GM18861 (cell line): ENCODE measurements at regions not wholly inside any gene's neighbourhood (a gene's known extent, or its start where the extent isn't known, plus 50 kb on each side); places are given as distances from the start of the nearest gene placed in this dataset.

Experiments used
- ATAC-seq: cut with Tn5 transposase; IDR thresholded peaks from one replicate; pipeline ENCODE4 v1.9.1; 2021; ENCODE audit not compliant: unreplicated experiment

DNA sequence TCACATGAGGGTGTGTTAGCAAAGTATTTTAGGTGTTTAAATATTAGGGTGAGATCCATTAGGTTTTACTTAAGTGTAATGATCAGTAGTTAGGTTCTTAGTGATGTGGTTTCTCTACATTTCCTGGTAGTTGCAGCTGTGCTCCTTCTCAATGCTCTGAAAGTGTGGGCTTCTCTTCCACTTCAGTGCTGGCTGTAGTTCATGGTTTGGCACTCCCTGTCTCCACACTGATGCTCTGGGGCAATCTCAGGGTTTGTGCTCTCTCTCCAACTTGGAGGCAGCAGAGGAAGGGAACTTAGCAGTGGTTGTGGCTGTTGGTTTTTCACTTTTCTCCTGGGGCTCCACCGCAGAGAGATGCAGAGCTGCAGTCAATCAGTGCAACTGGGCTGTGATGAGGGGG is 507.5 kb downstream of the TMEM232 start:
- no peak for ATAC-seq

DNA sequence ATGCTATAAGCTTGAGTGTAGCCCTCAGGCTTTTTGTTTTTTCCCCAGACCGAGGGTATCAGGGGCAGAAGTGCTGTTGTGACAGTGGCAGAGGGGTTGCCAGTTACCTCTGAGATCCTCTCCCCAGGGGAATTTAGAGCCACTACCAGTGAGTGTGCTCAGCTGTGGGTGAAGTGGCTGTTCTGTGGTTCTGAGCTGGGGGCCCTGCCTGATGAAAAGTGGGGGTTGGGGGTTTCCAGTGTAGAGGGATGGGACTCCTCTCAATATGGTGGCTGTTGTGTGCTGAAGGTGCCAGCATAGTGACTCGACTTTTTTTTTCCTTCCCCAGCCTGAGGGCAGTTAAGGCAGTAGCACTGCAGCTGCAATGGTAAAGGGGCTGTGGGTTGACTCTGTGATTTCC is 506.7 kb downstream of the TMEM232 start:
- ATAC-seq, result no peak

DNA sequence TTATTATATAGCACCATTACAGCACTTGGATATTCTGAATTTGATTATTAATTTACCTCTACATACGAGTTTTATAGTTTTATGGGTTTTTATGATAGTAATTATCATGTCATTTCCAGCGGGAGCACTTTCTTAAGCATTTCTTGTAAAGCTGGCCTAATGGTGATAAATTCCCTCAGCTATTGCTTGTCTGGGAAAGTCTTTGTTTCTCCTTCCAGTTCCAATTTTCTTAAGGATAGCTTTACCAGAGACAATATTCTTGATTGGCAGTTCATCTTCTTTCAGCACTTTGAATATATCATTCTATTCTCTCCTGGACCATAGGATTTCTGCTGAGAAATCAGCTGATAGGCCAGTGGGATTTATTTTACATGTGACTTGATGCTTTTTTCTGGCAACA is 505.4 kb downstream of the TMEM232 start:
- no peak for ATAC-seq

DNA sequence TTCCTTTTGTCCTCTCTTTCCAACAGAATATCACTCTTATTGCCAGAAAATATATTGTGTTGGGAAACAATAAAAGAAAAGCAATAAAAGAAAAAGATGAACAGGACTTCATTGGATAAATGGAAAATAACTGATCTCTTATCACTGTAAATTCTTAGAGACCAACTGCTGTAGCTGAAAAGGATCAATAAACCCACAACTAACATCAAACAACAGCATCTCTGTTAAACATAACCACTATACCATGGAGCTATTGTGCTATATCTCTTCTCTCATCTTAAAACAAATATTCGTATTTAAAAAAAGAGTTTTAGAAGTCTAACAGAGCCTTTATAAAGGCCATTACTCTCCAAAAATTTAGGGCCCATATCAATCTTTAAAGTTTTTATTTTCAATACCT is 502.4 kb downstream of the TMEM232 start:
- no peak for ATAC-seq

DNA sequence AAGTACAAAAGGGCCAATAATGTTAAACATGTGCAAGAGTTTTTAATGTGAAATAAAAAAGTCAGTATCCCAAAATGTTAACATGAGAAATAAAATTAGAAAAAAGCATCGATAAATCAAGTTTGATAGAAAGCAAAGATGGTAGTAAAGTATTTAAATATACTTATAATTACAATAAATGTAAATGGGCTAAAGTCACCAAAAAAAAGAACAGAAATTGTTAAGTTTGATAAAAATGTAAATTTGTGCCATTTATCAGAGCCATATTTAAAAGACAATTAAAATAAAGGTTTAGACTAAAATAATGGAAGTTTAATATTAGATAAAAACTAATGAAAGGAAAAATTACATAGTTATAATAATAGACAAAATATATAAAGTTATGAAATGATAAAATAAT is 500.5 kb downstream of the TMEM232 start:
- no peak for ATAC-seq

DNA sequence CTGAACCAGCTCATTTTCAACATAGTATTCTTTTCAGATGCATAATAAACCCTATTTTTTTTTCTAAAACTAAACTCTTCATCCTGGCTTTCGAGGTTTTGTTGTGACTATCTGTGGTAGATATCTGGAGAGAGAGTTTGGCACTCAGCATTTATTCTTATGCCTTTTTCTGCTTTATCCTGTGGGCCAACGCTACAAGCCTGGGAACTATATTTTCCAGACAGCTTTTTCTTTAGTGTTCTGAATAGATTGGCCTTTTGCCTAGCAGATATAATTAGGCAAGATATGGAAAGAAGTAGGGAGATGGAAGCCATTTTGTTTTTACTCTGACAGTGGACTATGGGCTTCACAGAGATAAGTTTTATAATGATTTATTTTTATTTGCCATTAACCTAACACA is 486.7 kb downstream of the TMEM232 start:
- ATAC-seq, result no peak

DNA sequence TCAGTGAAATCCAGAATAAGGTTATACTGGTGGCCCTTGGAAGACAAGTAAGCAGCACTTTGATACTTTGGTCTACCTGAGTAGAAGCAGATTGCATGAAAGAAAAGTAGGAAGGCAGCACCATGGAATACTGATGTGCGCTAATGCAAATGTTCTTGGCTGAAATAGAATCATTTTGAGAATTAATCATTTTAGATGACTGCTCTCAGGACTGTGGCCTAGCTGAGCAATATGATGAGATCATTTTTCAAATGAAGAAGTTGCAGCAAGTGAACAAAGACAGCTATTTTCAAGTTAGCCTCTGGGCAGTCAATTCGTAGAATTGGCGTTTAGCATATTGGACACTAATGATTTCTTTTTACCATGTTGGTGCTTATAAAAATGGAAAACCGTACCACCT is 483.5 kb downstream of the TMEM232 start:
- no peak for ATAC-seq

DNA sequence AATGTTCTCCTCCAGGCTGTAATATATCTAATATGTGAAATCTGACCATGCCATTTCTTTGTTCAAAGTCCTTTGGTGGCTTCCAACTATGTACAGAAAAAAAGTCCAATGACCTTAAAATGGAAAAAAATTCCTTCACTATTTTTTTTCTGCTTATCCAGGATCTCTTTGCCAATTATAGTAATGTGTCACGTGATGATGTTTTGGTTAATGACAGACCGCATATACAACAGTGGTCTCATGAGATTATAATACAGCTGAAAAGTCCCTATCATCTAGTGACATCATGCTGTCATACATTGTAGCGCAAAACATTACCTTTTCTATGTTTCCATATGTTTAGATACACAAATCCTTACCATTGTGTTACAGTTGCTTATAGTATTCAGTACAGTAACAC is 477.6 kb downstream of the TMEM232 start:
- no peak for ATAC-seq

DNA sequence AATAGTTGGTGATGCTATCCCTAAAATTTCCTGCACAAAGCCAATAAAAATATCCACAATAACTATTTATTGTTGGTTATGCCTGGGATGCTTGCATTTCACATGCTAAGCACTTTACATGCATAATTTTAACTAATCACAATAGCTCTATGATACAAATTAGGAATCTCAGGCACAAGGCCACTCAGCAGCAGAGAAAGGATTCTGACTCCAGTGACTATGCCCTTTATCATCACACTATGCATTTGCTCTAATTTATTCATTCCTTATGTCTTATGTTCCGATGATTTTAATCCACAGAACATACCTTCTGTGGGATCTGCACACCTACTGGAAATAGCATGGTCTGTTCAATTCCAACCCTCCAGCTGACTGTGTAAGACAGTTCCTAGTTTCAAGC is 476.1 kb downstream of the TMEM232 start:
- no peak for ATAC-seq

DNA sequence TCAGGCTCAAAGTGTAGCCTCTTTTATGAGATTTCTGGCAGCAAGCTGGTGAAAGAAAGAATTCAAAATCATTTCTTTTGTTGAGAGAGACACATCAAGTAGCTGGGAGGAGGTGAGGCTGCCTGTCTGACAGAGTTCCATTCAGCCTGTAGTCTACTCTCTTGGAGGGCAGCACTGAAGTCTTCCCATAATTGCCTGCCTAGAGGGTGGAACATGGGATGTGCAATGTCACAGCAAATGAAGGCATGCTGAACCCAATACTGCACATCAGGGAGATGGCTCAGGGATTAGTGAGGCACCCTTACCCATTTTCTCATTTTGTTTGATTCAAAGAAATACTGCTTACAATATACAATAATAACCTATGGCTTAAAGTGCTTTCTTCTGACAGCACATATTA is 475.7 kb downstream of the TMEM232 start:
- ATAC-seq, result no peak

DNA sequence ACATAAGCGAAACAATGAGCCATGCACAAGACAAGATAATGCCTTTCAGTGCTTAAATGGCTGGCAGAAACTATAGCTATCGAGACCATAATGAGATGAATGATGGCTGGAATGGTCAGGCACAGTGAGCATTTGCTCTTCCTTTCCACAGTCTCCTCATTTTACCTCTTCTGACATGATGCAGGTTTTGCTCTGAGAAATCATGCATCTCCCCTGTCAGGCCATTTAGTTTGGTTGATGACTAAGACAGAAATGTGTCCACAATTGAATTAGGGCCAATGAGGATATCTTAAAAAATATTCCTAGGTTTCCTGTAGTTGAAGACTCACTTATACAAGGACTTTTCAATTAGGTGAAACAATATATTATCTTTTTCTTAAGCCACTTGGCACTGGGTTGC is 475.1 kb downstream of the TMEM232 start:
- ATAC-seq, result no peak

DNA sequence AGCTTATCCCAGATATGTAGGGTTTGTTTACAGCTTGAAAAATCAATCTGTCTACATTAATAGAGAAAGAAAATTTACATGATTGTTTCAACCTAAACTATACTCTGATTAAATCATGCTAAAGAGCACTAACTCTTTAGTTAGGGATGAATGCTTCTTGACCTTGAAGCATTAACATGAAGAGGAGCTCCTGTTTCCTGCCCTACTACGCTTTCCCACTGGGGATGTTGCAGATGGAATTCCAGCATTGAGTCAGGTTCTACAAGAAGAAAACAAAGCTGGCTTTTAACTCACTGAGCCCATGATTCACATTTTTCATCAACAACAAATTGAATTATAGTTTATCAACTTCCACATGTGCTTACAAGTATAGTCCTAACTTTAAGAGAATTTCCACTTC is 471.3 kb downstream of the TMEM232 start:
- no peak for ATAC-seq

DNA sequence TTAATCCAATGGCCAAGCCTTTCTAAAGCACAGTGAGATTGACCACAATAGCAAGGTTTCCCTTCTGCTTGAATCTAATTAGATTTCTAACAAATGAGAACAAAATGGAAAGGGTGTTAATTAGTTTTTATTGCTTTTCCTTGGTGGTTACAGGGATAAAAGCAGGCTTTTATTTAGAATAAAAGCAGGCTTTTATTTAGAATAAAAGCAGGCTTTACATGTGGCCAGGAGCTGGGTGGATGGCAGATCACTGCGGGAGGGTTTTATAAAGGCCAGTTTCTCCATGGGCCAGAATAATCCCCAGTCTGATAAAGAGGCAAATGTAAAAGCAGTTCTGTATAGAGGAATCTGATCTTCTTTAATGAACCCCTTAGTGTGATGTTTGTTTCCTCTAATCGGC is 470.2 kb downstream of the TMEM232 start:
- ATAC-seq, result no peak

DNA sequence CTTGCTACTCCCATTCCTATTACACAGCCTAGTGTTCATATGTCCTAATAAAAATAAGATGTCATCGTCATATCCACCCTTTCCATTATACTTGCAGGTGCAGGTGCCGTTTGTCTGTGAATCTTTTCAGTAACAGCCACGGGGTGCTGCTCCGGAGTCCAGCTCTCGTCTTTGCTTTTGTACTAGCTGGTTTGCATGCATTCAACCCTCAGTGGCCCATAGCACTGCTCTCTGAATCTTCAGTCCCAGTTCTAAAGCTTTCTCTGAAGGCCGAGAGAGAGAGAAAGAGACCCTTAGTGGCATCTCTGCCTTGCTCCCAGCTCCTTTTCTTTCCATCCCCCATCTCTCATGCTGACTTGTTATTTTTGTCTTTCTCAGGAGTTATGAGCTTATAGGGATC is 468.5 kb downstream of the TMEM232 start:
- ATAC-seq, result no peak

DNA sequence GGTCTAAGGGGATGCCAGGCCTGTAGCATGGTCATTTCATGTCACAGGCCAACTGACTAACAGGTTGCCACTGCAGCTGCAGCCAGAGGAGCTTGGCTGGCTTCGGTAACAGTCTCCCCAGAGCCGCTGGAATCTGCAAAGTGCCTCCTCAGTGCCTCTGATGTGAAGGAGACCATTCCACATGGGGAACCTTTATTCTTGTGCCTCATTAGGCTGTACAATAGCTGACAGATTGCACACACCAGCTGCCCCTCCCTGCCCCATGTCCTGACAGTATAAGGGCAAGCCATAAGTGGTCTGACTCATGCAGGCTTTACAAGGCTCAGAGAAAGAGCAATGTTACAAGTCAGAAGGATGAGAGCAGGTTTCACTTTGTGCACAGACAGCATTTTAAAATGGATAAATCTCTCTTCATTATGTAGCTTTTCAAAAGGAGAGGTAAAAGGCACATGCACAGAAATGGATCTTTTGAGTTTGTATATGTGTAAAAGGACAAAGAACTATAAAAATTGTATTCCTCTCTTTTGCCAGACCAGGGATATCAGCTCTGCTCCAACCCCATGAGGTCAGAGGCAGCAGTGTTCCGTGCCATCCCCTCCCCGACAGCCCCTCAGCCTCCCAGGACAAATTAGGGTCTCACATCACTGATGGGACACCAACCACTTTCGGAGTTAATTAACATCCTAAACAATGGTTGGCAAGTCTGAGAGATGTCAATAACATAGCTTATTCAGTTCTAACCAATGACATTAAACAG is 467.8 kb downstream of the TMEM232 start:
- ATAC-seq, result no peak

DNA sequence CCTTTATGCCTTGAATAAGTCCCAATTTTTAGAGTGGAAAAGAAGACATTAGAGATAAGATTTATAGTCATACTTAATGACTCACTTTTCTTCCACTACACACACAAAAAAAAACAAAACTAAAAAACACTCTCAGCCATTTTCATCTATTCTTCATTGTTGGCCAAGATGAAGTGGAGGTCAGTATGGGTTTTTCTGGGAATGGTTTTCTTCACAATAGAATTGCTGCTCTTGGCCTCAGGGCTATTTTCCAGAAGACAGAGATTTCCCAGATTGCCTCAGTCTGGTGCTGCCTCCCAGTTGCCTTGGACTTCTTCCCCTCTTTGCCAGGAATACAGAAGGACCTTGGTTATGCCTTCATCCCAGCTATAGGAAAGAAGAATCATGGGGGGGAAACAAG is 463.7 kb downstream of the TMEM232 start:
- no peak for ATAC-seq

DNA sequence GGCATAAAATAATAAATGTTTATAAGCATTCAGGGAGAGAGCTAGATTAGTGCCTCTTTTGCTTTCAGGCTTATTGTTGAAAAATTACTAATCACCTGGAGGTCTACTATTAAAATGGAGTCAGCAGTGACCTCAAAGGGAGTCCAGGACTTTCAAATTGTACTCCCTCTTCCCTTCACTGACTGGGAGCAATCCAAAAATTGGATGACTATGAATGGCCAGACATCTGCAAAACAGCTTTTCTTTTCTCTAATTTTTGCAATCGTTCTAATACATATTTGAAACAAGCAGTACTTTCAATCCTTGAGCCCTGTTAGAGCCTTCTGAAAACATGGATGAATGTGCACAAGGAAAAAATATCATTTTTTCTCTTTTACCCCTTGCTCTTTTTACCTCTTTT is 461.8 kb downstream of the TMEM232 start:
- no peak for ATAC-seq

DNA sequence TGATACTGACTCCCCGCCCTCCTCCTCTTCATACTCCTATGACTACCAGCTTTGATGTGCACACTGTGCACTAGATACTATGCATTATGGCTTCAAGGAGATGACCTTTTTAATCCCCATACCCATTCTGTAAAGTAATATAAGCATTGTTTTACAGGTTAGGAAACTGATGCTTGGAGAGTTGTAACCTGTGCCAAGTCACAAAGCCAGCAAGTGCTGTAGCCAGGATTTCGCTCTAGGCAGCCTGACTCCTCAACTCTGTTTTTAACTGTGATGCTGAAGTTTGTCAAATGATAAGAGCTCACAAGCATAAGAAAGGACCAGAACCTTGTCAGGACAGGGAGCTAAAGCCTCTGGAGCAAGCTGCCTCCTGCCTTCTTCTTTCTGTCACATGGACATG is 461.3 kb downstream of the TMEM232 start:
- ATAC-seq, result no peak

DNA sequence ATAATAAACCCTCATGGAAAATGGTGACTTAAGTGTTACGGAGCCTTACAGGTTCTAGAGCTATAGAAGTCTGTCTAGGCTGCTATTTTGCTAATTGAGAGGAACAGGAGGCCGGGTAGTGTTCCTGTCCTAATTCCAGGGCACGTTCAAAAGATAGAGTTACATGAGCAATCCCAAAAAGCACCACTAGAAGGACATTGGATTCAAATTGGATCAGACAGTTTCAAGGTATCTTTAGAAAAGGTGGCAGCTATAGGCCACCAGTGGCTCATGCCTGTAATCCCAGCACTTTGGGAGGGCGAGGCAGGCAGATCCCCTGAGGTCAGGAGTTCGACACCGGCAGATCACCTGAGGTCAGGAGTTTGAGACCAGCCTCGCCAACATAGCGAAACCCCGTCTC is 458.8 kb downstream of the TMEM232 start:
- ATAC-seq, result no peak

DNA sequence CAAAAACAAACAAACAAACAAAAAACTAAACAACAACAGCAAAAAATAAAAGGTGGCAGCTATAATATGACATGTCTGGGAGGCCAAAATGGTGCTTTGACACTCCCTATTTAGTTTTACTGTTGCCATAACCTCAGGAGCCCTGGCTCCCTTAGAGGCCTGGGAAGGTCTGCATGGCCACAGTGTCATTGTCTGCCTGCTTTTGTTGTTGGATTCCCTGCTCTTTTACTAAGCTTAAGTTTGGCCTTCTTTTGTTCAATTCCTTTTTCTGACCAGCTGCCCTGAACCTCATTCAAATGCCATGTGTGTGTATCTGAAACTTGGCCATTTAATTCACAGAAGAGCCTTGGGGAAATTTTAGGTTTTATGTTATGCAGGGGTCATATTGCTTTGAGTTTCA is 458.2 kb downstream of the TMEM232 start:
- no peak for ATAC-seq

DNA sequence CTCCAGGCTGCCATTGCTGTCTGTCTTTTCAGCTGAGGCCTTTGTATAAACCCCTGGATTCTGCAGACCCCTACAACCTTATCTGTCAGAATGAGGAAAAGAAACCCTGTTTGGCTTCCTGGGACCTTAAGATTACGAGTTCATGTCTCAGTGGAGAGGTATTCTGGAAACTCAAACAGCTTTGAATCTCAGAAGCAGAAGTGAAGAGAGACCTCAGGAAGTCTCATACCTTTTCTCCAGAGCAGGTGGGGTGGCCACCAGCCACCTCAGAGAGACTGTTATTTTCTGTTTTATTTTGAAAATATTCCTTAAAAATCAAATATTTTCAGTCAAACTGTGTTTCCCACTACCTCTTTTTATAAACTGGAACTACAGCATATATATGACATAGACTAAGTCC is 457.5 kb downstream of the TMEM232 start:
- ATAC-seq, result no peak

DNA sequence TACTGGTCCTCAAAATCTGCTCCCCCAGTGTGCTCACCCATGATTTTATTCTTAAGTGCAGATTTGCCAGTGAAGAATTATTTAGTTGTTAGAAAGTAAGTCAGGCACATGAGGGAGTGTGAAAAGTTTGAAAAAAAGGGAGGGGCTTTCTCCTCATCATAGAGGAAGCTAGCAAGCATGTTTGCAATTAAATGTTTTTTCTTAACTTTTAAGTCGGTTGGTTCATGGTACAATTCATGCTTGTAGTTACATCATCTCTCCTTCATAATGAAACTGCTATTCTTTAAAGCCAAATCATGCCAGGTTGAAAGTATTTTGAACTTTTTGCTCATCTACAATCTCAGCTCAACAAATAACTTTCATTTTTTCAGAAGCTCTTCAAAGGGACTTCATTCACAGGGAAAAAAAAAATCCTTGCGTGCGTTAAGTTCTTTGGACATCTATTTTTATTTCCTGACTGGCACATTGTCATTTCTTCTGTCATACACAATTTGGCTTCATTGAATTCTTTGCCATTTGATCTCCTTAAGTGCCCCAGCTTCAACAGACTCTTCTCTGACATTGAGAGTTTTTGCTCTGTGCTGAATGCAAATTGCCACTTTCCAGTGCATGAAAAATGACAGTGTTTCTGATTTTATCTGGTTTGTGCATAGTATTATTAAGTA is 456.9 kb downstream of the TMEM232 start:
- ATAC-seq, result no peak

DNA sequence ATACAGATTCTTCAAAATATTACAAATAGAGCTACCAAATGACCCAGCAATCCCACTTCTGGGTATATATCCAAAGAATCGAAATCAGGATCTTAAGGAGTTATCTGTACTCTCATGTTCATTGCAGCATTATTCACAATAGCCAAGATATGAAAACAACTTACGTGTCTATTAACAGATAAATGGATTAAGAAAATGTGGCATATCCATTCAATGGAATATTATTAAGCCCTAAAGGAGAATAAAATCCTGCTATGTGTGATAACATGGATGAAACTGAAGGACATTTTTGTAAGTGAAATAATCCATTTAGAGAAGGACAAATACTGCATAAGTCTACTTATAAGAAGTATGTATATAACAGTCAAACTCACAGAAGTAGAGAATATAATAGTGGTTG is 450.6 kb downstream of the TMEM232 start:
- no peak for ATAC-seq
